Neural crest cell (in vitro differentiated cells): ENCODE measurements at regions not wholly inside any gene's neighbourhood (a gene's known extent, or its start where the extent isn't known, plus 50 kb on each side); places are given as distances from the start of the nearest gene placed in this dataset.

Source experiments
- DNase-seq: peaks from one replicate; pipeline ENCODE4 v3.0.0; 2021; ENCODE audit warnings: low read depth, mixed read lengths, low spot score
- H3K27ac Mint-ChIP-seq: one replicate; pipeline ENCODE4 v1.8.0; 2021; ENCODE audit warnings: mild to moderate bottlenecking, mixed read lengths; ENCODE audit not compliant: unreplicated experiment
- H3K27me3 Mint-ChIP-seq: 2 replicates; pipeline ENCODE4 v1.8.0; 2021; ENCODE audit warnings: low read depth, mild to moderate bottlenecking, mixed read lengths
- H3K36me3 Mint-ChIP-seq: 2 replicates; pipeline ENCODE4 v1.8.0; 2021; ENCODE audit warnings: low read depth, mild to moderate bottlenecking, mixed read lengths
- H3K4me1 Mint-ChIP-seq: 2 replicates; pipeline ENCODE4 v1.8.0; 2021; ENCODE audit warnings: mixed read lengths
- H3K4me3 Mint-ChIP-seq: one replicate; pipeline ENCODE4 v1.8.0; 2021; ENCODE audit warnings: mild to moderate bottlenecking, mixed read lengths
- H3K9me3 Mint-ChIP-seq: 2 replicates; pipeline ENCODE4 v1.8.0; 2021; ENCODE audit warnings: mixed read lengths
- CTCF ChIP-seq: fragments of 200-600 bp; sonication (generic); conservative IDR thresholded peaks from 2 replicates; pipeline ENCODE4 v1.5.0; 2021; ENCODE audit warnings: antibody characterized with exemption, mild to moderate bottlenecking

DNA sequence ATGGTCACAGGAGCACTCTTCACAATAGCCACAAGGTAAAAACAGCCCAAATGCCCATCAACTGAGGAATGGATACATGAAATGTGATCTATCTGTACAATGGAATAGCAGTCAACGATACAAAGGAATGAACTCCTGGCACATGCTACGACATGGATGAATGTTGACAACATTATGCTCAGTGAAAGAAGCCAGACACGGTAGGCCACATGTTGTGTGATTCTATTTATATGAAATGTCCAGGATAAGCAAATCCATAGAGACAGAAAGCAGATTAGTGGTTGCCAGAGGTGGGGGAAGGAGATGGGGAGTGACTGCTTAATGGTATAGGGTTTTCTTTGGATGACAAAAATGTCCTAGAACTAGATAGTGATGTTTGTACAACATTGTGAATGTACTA lies 58.7 kb upstream of the GPM6B start:
- no peak for TF ChIP-seq CTCF
- H3K27ac Mint-ChIP-seq = no peak overlapping the region
- peaks cover 17% of the 10 kb centered on the region for H3K36me3 Mint-ChIP-seq
- H3K9me3 Mint-ChIP-seq = peaks cover 15% of the 10 kb centered on the region
- H3K4me3 Mint-ChIP-seq = no peak overlapping the region
- H3K4me1 Mint-ChIP-seq = peaks cover 29% of the 10 kb centered on the region
- no peak for DNase-seq
- no peaks in the 10 kb centered on the region for H3K27me3 Mint-ChIP-seq

GRCh38 chrX:13868591-13868990 lies 51.7 kb upstream of the GPM6B start:
- Mint-ChIP-seq H3K4me3 (no peak overlapping the region), H3K27ac (no peak overlapping the region), H3K9me3 (peaks cover 11% of the 10 kb centered on the region), H3K27me3 (no peaks in the 10 kb centered on the region), H3K36me3 (peaks cover 14% of the 10 kb centered on the region), H3K4me1 (peaks cover 27% of the 10 kb centered on the region)
- TF ChIP-seq CTCF = no peak
- DNase-seq = no peak
